Panc1 (cell line): ENCODE measurements at regions not wholly inside any gene's neighbourhood (a gene's known extent, or its start where the extent isn't known, plus 50 kb on each side); places are given as distances from the start of the nearest gene placed in this dataset.

Experiments
- CTCF ChIP-seq: fragments of 450-650 bp; IDR thresholded peaks from 2 replicates; pipeline ENCODE4 v1.5.1; 2017; ENCODE audit warnings: mild to moderate bottlenecking
- POLR2AphosphoS5 ChIP-seq: IDR thresholded peaks from 2 replicates; pipeline ENCODE4 v1.6.1; 2012; ENCODE audit warnings: mild to moderate bottlenecking, low read depth, low read length, moderate library complexity
- SIN3A ChIP-seq: IDR thresholded peaks from 2 replicates; pipeline ENCODE4 v1.6.1; 2012; ENCODE audit warnings: low read depth, mild to moderate bottlenecking, low read length, moderate library complexity, borderline replicate concordance; ENCODE audit not compliant: insufficient read depth
- TCF7L2 ChIP-seq: IDR thresholded peaks from 2 replicates; pipeline ENCODE4 v1.6.1; 2011; ENCODE audit warnings: mild to moderate bottlenecking, low read depth, low read length, inconsistent platforms

- TF ChIP-seq CTCF (no peak), TCF7L2 (no peak), POLR2AphosphoS5 (no peak), SIN3A (no peak)
Observed at GRCh38 chr5:124373883-124374282, 372.6 kb downstream of the ZNF608 start.
